H1 (cell line): ENCODE measurements at regions not wholly inside any gene's neighbourhood (a gene's known extent, or its start where the extent isn't known, plus 50 kb on each side); places are given as distances from the start of the nearest gene placed in this dataset.

Experiments
- CTCF ChIA-PET: fragments of 300-600 bp; sonication (Branson Sonifier 250); formaldehyde crosslinking; loops from one replicate; lab custom pipeline; 2021; ENCODE audit not compliant: partially characterized antibody; lab: Charles Lee
- POLR2A ChIA-PET: fragments of 300-600 bp; sonication (Branson Sonifier 250); formaldehyde crosslinking; loops from one replicate; lab custom pipeline; 2021; ENCODE audit warnings: inconsistent platforms; ENCODE audit not compliant: partially characterized antibody; lab: Charles Lee
- DNase-seq, 2 experiments: peaks; one replicate each; pipeline versions ENCODE4 v3.0.0 to v3.0.0-alpha.2; 2010 to 2022; ENCODE audit warnings: low spot score in 2 of 2, low read depth in 1 of 2, mixed read lengths in 1 of 2
- FAIRE-seq: peaks from 2 replicates; lab custom pipeline; 2011; peaks lifted over from hg19 to GRCh38; lab: Jason Lieb, UNC
- H2AFZ ChIP-seq: 2 replicates; pipeline ENCODE4 v1.8.1; 2012; ENCODE audit warnings: low read length, inconsistent platforms
- H2AK5ac ChIP-seq: 2 replicates; pipeline ENCODE4 v1.6.1; 2013; ENCODE audit warnings: low read depth, low read length
- H2BK120ac ChIP-seq: replicated peaks from 2 replicates; pipeline ENCODE3; 2013; ENCODE audit warnings: low read depth, low read length, inconsistent platforms
- H2BK12ac ChIP-seq: 2 replicates; pipeline ENCODE4 v1.6.1; 2013; ENCODE audit warnings: low read depth, low read length
- H2BK15ac ChIP-seq: 2 replicates; pipeline ENCODE4 v1.6.1; 2013; ENCODE audit warnings: low read length
- H2BK20ac ChIP-seq: 2 replicates; pipeline ENCODE4 v1.6.1; 2013; ENCODE audit warnings: low read length
- H2BK5ac ChIP-seq: 2 replicates; pipeline ENCODE4 v1.6.1; 2013; ENCODE audit warnings: low read depth, low read length
- H3K14ac ChIP-seq: 2 replicates; pipeline ENCODE4 v1.6.1; 2013; ENCODE audit warnings: inconsistent platforms; ENCODE audit not compliant: insufficient read length
- H3K18ac ChIP-seq: 2 replicates; pipeline ENCODE4 v1.6.1; 2013; ENCODE audit warnings: low read length; ENCODE audit errors: extremely low read depth
- H3K23ac ChIP-seq: 2 replicates; pipeline ENCODE4 v1.6.1; 2013; ENCODE audit warnings: inconsistent platforms; ENCODE audit not compliant: insufficient read length
- H3K23me2 ChIP-seq: 2 replicates; pipeline ENCODE4 v1.6.1; 2013; ENCODE audit warnings: low read depth, low read length
- H3K27ac ChIP-seq: 2 replicates; pipeline ENCODE4 v1.6.1; 2011; ENCODE audit warnings: low read depth, low read length, inconsistent platforms
- H3K27me3 ChIP-seq, 4 experiments: replicated peaks in 1 of 4; 1 replicate in 1 of 4; 2 replicates in 3 of 4; pipeline versions ENCODE4 v1.6.1 to v1.8.1; 2011 to 2013; ENCODE audit warnings: low read length in 3 of 4, mild to moderate bottlenecking in 3 of 4, inconsistent platforms in 2 of 4, mixed read lengths in 2 of 4, moderate library complexity in 1 of 4; ENCODE audit not compliant: control insufficient read depth in 3 of 4, insufficient read depth in 3 of 4; ENCODE audit errors: extremely low read depth in 1 of 4
- H3K36me3 ChIP-seq, 4 experiments: 2 replicates each; pipeline versions ENCODE4 v1.6.1 to v1.8.1; 2011 to 2013; ENCODE audit warnings: mild to moderate bottlenecking in 4 of 4, low read length in 3 of 4, moderate library complexity in 2 of 4, control low read depth in 1 of 4, inconsistent platforms in 1 of 4; ENCODE audit not compliant: insufficient read depth in 4 of 4, control insufficient read depth in 2 of 4
- H3K4ac ChIP-seq: replicated peaks from 2 replicates; pipeline ENCODE3; 2013; ENCODE audit warnings: low read length, low read depth, mixed read lengths, inconsistent platforms; ENCODE audit not compliant: insufficient read length
- H3K4me1 ChIP-seq, 4 experiments: replicated peaks in 1 of 4; 1 replicate in 1 of 4; 2 replicates in 3 of 4; pipeline versions ENCODE4 v1.6.1 to v1.8.1; 2011 to 2013; ENCODE audit warnings: low read length in 3 of 4, inconsistent platforms in 2 of 4, mixed read lengths in 1 of 4; ENCODE audit not compliant: insufficient read depth in 4 of 4, control insufficient read depth in 3 of 4
- H3K4me2 ChIP-seq, 2 experiments: 2 replicates each; pipeline versions ENCODE4 v1.6.1 to v1.8.1; 2011 to 2013; ENCODE audit warnings: low read depth in 2 of 2, low read length in 2 of 2, control low read depth in 1 of 2, inconsistent platforms in 1 of 2, mild to moderate bottlenecking in 1 of 2; ENCODE audit not compliant: insufficient read depth in 1 of 2
- H3K4me3 ChIP-seq, 4 experiments: fragments of 200-600, 300-600 bp in 1 of 4; sonication (generic), shearing (Covaris generic), sonication (Bioruptor Twin) in 1 of 4; 2 replicates each; pipeline versions ENCODE4 v1.5.1 to v1.8.1; 2011 to 2016; ENCODE audit warnings: low read length in 4 of 4, low read depth in 3 of 4, control low read depth in 2 of 4, inconsistent platforms in 2 of 4, mild to moderate bottlenecking in 2 of 4, mixed read lengths in 1 of 4, moderate library complexity in 1 of 4; ENCODE audit not compliant: insufficient read depth in 2 of 4; ENCODE audit errors: extremely low read depth in 1 of 4
- H3K56ac ChIP-seq: replicated peaks from 2 replicates; pipeline ENCODE3; 2013; ENCODE audit warnings: low read depth, mild to moderate bottlenecking, mixed read lengths, low read length, inconsistent platforms; ENCODE audit not compliant: insufficient read length
- H3K79me1 ChIP-seq: 2 replicates; pipeline ENCODE4 v1.6.1; 2013; ENCODE audit warnings: low read depth, low read length, control low read depth
- H3K79me2 ChIP-seq, 2 experiments: 2 replicates each; pipeline versions ENCODE4 v1.6.1 to v1.8.1; 2012 to 2013; ENCODE audit warnings: low read length in 2 of 2, mild to moderate bottlenecking in 2 of 2, inconsistent platforms in 1 of 2; ENCODE audit not compliant: insufficient read depth in 2 of 2, control insufficient read depth in 1 of 2
- H3K9ac ChIP-seq, 4 experiments: replicated peaks in 1 of 4; 1 replicate in 1 of 4; 2 replicates in 3 of 4; pipeline versions ENCODE4 v1.6.1 to v1.8.1; 2011 to 2013; ENCODE audit warnings: low read depth in 3 of 4, low read length in 3 of 4, control low read depth in 2 of 4, mild to moderate bottlenecking in 2 of 4, moderate library complexity in 2 of 4, inconsistent platforms in 1 of 4; ENCODE audit errors: extremely low read depth in 1 of 4
- H3K9me3 ChIP-seq, 2 experiments: 2 replicates each; pipeline versions ENCODE4 v1.6.1 to v1.8.1; 2012 to 2013; ENCODE audit warnings: mild to moderate bottlenecking in 2 of 2, moderate library complexity in 2 of 2, control low read depth in 1 of 2, inconsistent platforms in 1 of 2, low read depth in 1 of 2, low read length in 1 of 2, mixed read lengths in 1 of 2; ENCODE audit not compliant: insufficient read depth in 2 of 2
- H4K20me1 ChIP-seq, 2 experiments: replicated peaks in 1 of 2; 2 replicates each; pipeline versions ENCODE3 to v1.8.1; 2011 to 2013; ENCODE audit warnings: inconsistent platforms in 2 of 2, low read length in 2 of 2, mild to moderate bottlenecking in 1 of 2; ENCODE audit not compliant: insufficient read depth in 2 of 2, control insufficient read depth in 1 of 2
- H4K5ac ChIP-seq: 2 replicates; pipeline ENCODE4 v1.6.1; 2013; ENCODE audit warnings: low read length, low read depth, mixed read lengths, inconsistent platforms; ENCODE audit not compliant: insufficient read length
- H4K8ac ChIP-seq: 2 replicates; pipeline ENCODE4 v1.8.0; 2013; ENCODE audit warnings: mild to moderate bottlenecking, moderate library complexity, low read length, inconsistent platforms; ENCODE audit not compliant: insufficient read depth; ENCODE audit errors: extremely low read depth
- H4K91ac ChIP-seq: replicated peaks from 2 replicates; pipeline ENCODE3; 2013; ENCODE audit warnings: low read length, mixed read lengths, inconsistent platforms; ENCODE audit not compliant: insufficient read length
- CBX8 ChIP-seq: fragments of 300-800, 300-1000 bp; sonication (generic); IDR thresholded peaks from 2 replicates; pipeline ENCODE4 v1.7.1; 2016; ENCODE audit warnings: low read depth, low read length, borderline replicate concordance
- SIRT6 ChIP-seq: IDR thresholded peaks from one replicate; pipeline ENCODE4 v1.7.1; 2012; ENCODE audit warnings: low read length, inconsistent platforms
- WGBS, 2 experiments: shearing (Covaris generic) in 1 of 2; methylation state at CpG; one replicate each; pipeline versions ENCODE4 v1.1.6 to v1.1.7; 2013 to 2015; ENCODE audit warnings: low lambda C conversion rate in 2 of 2, mixed read lengths in 2 of 2, inconsistent platforms in 1 of 2, low coverage in 1 of 2, missing lambda C conversion rate in 1 of 2; ENCODE audit not compliant: insufficient replicate concordance in 2 of 2, insufficient coverage in 1 of 2, insufficient read length in 1 of 2; ENCODE audit errors: extremely low coverage in 1 of 2, missing lambda C conversion rate in 1 of 2; 5-methylcytosine and 5-hydroxymethylcytosine counted together

DNA sequence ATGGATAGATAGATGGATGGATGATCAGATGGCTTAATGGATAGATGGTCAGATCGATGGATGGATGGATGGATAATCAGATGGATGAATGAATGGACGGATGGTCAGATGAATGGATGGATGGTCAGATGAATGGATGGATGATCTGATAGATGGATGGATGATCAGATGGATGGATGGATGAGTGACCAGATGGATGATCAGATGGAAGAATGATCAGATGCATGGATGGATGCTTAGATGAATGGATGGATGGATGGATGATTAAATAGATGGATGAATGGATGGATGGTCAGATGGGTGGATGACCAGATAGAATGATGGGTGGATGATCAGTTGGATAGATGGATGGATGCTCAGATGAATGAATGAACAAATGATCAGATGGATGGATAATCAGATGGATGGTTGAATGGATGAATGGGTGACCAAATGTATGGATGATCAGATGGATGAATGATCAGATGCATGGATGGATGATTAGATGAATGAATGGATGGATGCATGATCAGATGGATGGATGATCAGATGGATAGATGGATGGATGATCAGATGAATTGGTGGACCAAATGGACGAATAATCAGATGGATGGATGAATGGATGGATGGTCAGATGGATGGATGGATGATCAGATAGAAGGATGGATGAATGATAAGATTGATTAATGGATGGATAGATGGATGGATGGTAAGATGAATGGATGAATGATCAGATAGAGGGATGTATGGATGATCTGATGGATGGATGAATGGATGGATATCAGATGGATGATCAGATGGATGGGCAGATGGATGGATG, 205.1 kb downstream of the TEX29 start:
- no peak overlapping the region for H3K18ac ChIP-seq
- peaks cover 3 to 10% (median 6%) of the 10 kb centered on the region in 4 experiments for H3K4me1 ChIP-seq
- 89% methylated on average over 3 of the region's 3 CpGs; no CpG with 5 or more reads in 1 of the 2 experiments for WGBS, 2 experiments
- no peaks in the 10 kb centered on the region for H3K36me3 ChIP-seq
- DNase-seq = no peak
- H2BK20ac ChIP-seq = no peak overlapping the region
- no peak overlapping the region for H4K8ac ChIP-seq
- H3K14ac ChIP-seq = no peak overlapping the region
- H3K4ac ChIP-seq = no peak overlapping the region
- H2BK120ac ChIP-seq = no peak overlapping the region
- no peak overlapping the region for H3K4me2 ChIP-seq
- no peak for FAIRE-seq
- H3K4me3 ChIP-seq = no peak overlapping the region
- H4K20me1 ChIP-seq = peaks cover 0 to 2% of the 10 kb centered on the region in 2 experiments
- no peak overlapping the region for H4K91ac ChIP-seq
- H4K5ac ChIP-seq = no peak overlapping the region
- H3K56ac ChIP-seq = peak overlapping the region; percentile 40
- TF ChIP-seq SIRT6 (no peak), CBX8 (peak; percentile 25; the same call in 1 of the 2 replicates)
- H3K27ac ChIP-seq = no peak overlapping the region
- H2AK5ac ChIP-seq = no peak overlapping the region
- H2BK15ac ChIP-seq = no peak overlapping the region
- ChIA-PET POLR2A (no interaction called here), CTCF (interaction anchor here (1.0 kb wide), 1 partner anchor 19 kb away, joined by 3 read pairs; no protein-coding TSS in a partner anchor)
- no peak overlapping the region for H3K9ac ChIP-seq
- H2BK5ac ChIP-seq = no peak overlapping the region
- H3K23me2 ChIP-seq = peaks cover 5% of the 10 kb centered on the region; the same call in 1 of the 2 replicates
- no peaks in the 10 kb centered on the region for H3K79me2 ChIP-seq
- H3K79me1 ChIP-seq = no peaks in the 10 kb centered on the region
- no peak overlapping the region for H2AFZ ChIP-seq
- H3K23ac ChIP-seq = no peak overlapping the region
- peaks cover 0 to 6% (median under 1%) of the 10 kb centered on the region in 4 experiments; a peak in 3 of 7 replicates for H3K27me3 ChIP-seq
- H3K9me3 ChIP-seq = no peaks in the 10 kb centered on the region
- H2BK12ac ChIP-seq = no peak overlapping the region
